ENCODE measurements at regions not wholly inside any gene's neighbourhood (a gene's known extent, or its start where the extent isn't known, plus 50 kb on each side); places are given as distances from the start of the nearest gene placed in this dataset.

DNA sequence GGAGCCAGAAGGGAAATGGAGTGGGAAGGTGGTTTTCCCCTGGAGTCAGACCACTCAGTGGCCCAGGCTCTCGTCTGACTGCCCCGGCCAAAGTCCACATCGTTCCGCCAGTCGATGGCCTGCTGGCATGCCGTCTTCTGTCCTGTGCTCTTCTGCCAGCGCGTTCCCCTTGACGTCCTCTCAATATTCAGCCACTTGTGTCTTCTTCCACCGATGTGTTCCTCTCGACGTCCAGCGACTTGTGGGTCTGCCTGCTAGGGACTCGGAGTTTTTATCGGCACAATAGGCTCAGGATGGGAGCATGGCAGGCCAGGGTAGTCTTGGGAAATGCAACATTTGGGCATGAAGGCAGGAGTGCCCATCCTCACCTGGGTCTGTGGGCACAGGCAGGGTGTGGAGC is 542.5 kb upstream of the LMCD1 start:
- TF ChIP-seq, protein P1, sequence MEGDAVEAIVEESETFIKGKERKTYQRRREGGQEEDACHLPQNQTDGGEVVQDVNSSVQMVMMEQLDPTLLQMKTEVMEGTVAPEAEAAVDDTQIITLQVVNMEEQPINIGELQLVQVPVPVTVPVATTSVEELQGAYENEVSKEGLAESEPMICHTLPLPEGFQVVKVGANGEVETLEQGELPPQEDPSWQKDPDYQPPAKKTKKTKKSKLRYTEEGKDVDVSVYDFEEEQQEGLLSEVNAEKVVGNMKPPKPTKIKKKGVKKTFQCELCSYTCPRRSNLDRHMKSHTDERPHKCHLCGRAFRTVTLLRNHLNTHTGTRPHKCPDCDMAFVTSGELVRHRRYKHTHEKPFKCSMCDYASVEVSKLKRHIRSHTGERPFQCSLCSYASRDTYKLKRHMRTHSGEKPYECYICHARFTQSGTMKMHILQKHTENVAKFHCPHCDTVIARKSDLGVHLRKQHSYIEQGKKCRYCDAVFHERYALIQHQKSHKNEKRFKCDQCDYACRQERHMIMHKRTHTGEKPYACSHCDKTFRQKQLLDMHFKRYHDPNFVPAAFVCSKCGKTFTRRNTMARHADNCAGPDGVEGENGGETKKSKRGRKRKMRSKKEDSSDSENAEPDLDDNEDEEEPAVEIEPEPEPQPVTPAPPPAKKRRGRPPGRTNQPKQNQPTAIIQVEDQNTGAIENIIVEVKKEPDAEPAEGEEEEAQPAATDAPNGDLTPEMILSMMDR (conservative IDR thresholded peaks at IDR 0.05; ENCODE audit: low read length), result no peak
- TF ChIP-seq EZH2phosphoT487 (IDR thresholded peaks at IDR 0.05; ENCODE audit: borderline replicate concordance, low read depth, low read length), result no peak

All from OCI-LY7 (cell line).